HCT116 (cell line): ENCODE measurements at regions not wholly inside any gene's neighbourhood (a gene's known extent, or its start where the extent isn't known, plus 50 kb on each side); places are given as distances from the start of the nearest gene placed in this dataset.

ENCODE experiments used
- ATAC-seq: fragments of 200-7000 bp; cut with Tn5 transposase; 2 replicates; pipeline ENCODE4 v1.9.1; 2020; ENCODE audit warnings: mild to moderate bottlenecking, moderate library complexity
- BruUV-seq: library from RNA; stranded (reverse); fragments of 400-500 nt; replicated peaks from 2 replicates; lab custom pipeline; 2021; lab: Mats Ljungman, UMichigan
- CTCF ChIA-PET: fragments of 300-600 bp; sonication (Branson Sonifier 250); formaldehyde crosslinking; loops from one replicate; lab custom pipeline; 2021; ENCODE audit warnings: antibody characterized with exemption; lab: Charles Lee
- POLR2A ChIA-PET: fragments of 300-600, 350-600 bp; sonication (Branson Sonifier 250); formaldehyde crosslinking; loops from one replicate; lab custom pipeline; 2021; ENCODE audit warnings: antibody characterized with exemption; lab: Charles Lee
- RAD21 ChIA-PET, 2 experiments: fragments of 300-600 bp; sonication (Branson Sonifier 250); formaldehyde crosslinking; loops; one replicate each; lab custom pipeline; 2023; ENCODE audit warnings: low total read pairs in 2 of 2; ENCODE audit not compliant: uncharacterized antibody in 2 of 2, unreplicated experiment in 2 of 2, low non-redundant PET in 1 of 2; lab: Charles Lee
- DNase-seq: peaks from one replicate; pipeline ENCODE4 v3.0.0-alpha.2; 2010; ENCODE audit warnings: low read depth, low spot score
- H2AFZ ChIP-seq: fragments of 200-600 bp; shearing (Covaris generic), sonication (generic); 2 replicates; pipeline ENCODE4 v1.6.1; 2017; ENCODE audit warnings: low read depth, mixed run types, mixed read lengths, antibody characterized with exemption, low read length; ENCODE audit not compliant: poor library complexity, severe bottlenecking
- H3K27ac ChIP-seq: 2 replicates; pipeline ENCODE4 v1.5.1; 2012; ENCODE audit warnings: low read depth, low read length
- H3K27me3 ChIP-seq: fragments of 200-600 bp; sonication (generic); 2 replicates; pipeline ENCODE4 v1.6.1; 2016; ENCODE audit warnings: mixed run types, low read length, mixed read lengths; ENCODE audit not compliant: insufficient read depth
- H3K36me3 ChIP-seq, 2 experiments: fragments of 200-500 bp in 1 of 2; fragments of 200-600 bp in 1 of 2; sonication (Bioruptor generic) in 1 of 2; sonication (generic) in 1 of 2; 2 replicates each; pipeline versions ENCODE4 v1.5.1 to v1.6.1; 2014 to 2016; ENCODE audit warnings: low read length in 2 of 2, inconsistent platforms in 1 of 2, mixed read lengths in 1 of 2, mixed run types in 1 of 2; ENCODE audit not compliant: insufficient read depth in 2 of 2, control insufficient read depth in 1 of 2
- H3K4me1 ChIP-seq, 2 experiments: fragments of 200-600 bp in 1 of 2; sonication (generic) in 1 of 2; 2 replicates each; pipeline versions ENCODE4 v1.5.1 to v1.6.1; 2012 to 2017; ENCODE audit warnings: low read length in 2 of 2, inconsistent platforms in 1 of 2, mild to moderate bottlenecking in 1 of 2, mixed read lengths in 1 of 2, mixed run types in 1 of 2, moderate library complexity in 1 of 2; ENCODE audit not compliant: insufficient read depth in 2 of 2, control insufficient read depth in 1 of 2
- H3K4me2 ChIP-seq: fragments of 200-600 bp; sonication (generic); 2 replicates; pipeline ENCODE4 v1.6.1; 2017; ENCODE audit warnings: mixed run types, low read length, mixed read lengths
- H3K4me3 ChIP-seq, 2 experiments: fragments of 200-600 bp in 1 of 2; sonication (generic) in 1 of 2; replicated peaks in 1 of 2; 2 replicates each; pipeline ENCODE4 v1.5.1; 2011 to 2016; ENCODE audit warnings: low read length in 2 of 2, control low read depth in 1 of 2, low read depth in 1 of 2, mild to moderate bottlenecking in 1 of 2, mixed read lengths in 1 of 2, mixed run types in 1 of 2
- H3K79me2 ChIP-seq: fragments of 200-600 bp; sonication (generic); 2 replicates; pipeline ENCODE4 v1.6.1; 2017; ENCODE audit warnings: mild to moderate bottlenecking, mixed run types, low read length, moderate library complexity, mixed read lengths; ENCODE audit not compliant: insufficient read depth
- H3K9ac ChIP-seq: fragments of 200-600 bp; sonication (generic); 2 replicates; pipeline ENCODE4 v1.6.1; 2016; ENCODE audit warnings: low read length, mixed read lengths
- H3K9me2 ChIP-seq: fragments of 200-600 bp; sonication (generic), shearing (Covaris generic); 2 replicates; pipeline ENCODE4 v1.6.1; 2017; ENCODE audit warnings: mixed run types, mild to moderate bottlenecking, moderate library complexity; ENCODE audit not compliant: insufficient read depth
- H3K9me3 ChIP-seq, 2 experiments: fragments of 200-500 bp in 1 of 2; fragments of 200-600 bp in 1 of 2; sonication (Bioruptor generic) in 1 of 2; sonication (generic) in 1 of 2; 2 replicates each; pipeline ENCODE4 v1.6.1; 2014 to 2017; ENCODE audit warnings: low read length in 2 of 2, mixed read lengths in 2 of 2, inconsistent platforms in 1 of 2, low read depth in 1 of 2, mild to moderate bottlenecking in 1 of 2, mixed run types in 1 of 2, moderate library complexity in 1 of 2; ENCODE audit not compliant: control insufficient read depth in 1 of 2, insufficient read depth in 1 of 2
- H4K20me1 ChIP-seq: fragments of 200-600 bp; sonication (generic), shearing (Covaris generic); 2 replicates; pipeline ENCODE4 v1.6.1; 2017; ENCODE audit warnings: mixed run types, mild to moderate bottlenecking, moderate library complexity; ENCODE audit not compliant: insufficient read depth
- CBX3 ChIP-seq: IDR thresholded peaks from 2 replicates; pipeline ENCODE4 v1.6.1; 2012; ENCODE audit warnings: low read depth
- CEBPB ChIP-seq: IDR thresholded peaks from 2 replicates; pipeline ENCODE4 v1.6.1; 2012; ENCODE audit warnings: low read depth
- CTCF ChIP-seq, 3 experiments: fragments of 200-600 bp in 1 of 3; sonication (generic) in 1 of 3; IDR thresholded peaks in 2 of 3; conservative IDR thresholded peaks in 1 of 3; 2 replicates each; pipeline ENCODE4 v1.5.1; 2012 to 2017; ENCODE audit warnings: low read depth in 2 of 3, low read length in 2 of 3, antibody characterized with exemption in 1 of 3, borderline replicate concordance in 1 of 3, control low read depth in 1 of 3, mild to moderate bottlenecking in 1 of 3, mixed read lengths in 1 of 3, mixed run types in 1 of 3, moderate library complexity in 1 of 3; ENCODE audit not compliant: insufficient read depth in 1 of 3
- ELF1 ChIP-seq: IDR thresholded peaks from 2 replicates; pipeline ENCODE4 v1.6.1; 2012; ENCODE audit warnings: low read depth, borderline replicate concordance
- EZH2 ChIP-seq: fragments of 200-600 bp; sonication (generic); IDR thresholded peaks from 2 replicates; pipeline ENCODE4 v1.6.1; 2017; ENCODE audit warnings: antibody characterized with exemption, mixed run types
- EZH2phosphoT487 ChIP-seq: fragments of 200-600 bp; IDR thresholded peaks from 2 replicates; pipeline ENCODE4 v1.6.1; 2018; ENCODE audit warnings: antibody characterized with exemption, borderline replicate concordance
- FOSL1 ChIP-seq: IDR thresholded peaks from 2 replicates; pipeline ENCODE4 v1.6.1; 2012; ENCODE audit warnings: low read depth
- JUND ChIP-seq: IDR thresholded peaks from 2 replicates; pipeline ENCODE4 v1.6.1; 2012
- MAX ChIP-seq: IDR thresholded peaks from 2 replicates; pipeline ENCODE4 v1.6.1; 2012
- POLR2A ChIP-seq: IDR thresholded peaks from 2 replicates; pipeline ENCODE4 v1.7.0; 2011; ENCODE audit warnings: borderline replicate concordance; ENCODE audit not compliant: insufficient read depth, insufficient read length; ENCODE audit errors: extremely low read depth
- POLR2AphosphoS5 ChIP-seq: IDR thresholded peaks from 2 replicates; pipeline ENCODE4 v1.6.1; 2011; ENCODE audit warnings: mild to moderate bottlenecking, low read depth, low read length, moderate library complexity
- RAD21 ChIP-seq: IDR thresholded peaks from 2 replicates; pipeline ENCODE4 v1.6.1; 2012; ENCODE audit warnings: low read depth, mild to moderate bottlenecking
- REST ChIP-seq: IDR thresholded peaks from 2 replicates; pipeline ENCODE4 v1.6.1; 2012; ENCODE audit warnings: low read depth
- SIN3A ChIP-seq: IDR thresholded peaks from 2 replicates; pipeline ENCODE4 v1.6.1; 2012; ENCODE audit warnings: low read depth
- SP1 ChIP-seq: IDR thresholded peaks from 2 replicates; pipeline ENCODE4 v1.6.1; 2012; ENCODE audit warnings: low read depth
- TCF7L2 ChIP-seq: IDR thresholded peaks from 2 replicates; pipeline ENCODE4 v1.7.0; 2011; ENCODE audit warnings: borderline replicate concordance, inconsistent platforms; ENCODE audit not compliant: insufficient read depth, insufficient read length; ENCODE audit errors: extremely low read depth
- YY1 ChIP-seq: IDR thresholded peaks from 2 replicates; pipeline ENCODE4 v1.6.1; 2011; ENCODE audit warnings: low read length, low read depth, moderate library complexity, mild to moderate bottlenecking; ENCODE audit not compliant: insufficient replicate concordance; ENCODE audit errors: extremely low read depth
- ZBTB33 ChIP-seq: IDR thresholded peaks from 2 replicates; pipeline ENCODE4 v1.6.1; 2011; ENCODE audit warnings: mild to moderate bottlenecking, low read length, moderate library complexity; ENCODE audit not compliant: insufficient replicate concordance; ENCODE audit errors: extremely low read depth
- ZFX ChIP-seq: fragments of 450-650 bp; IDR thresholded peaks from 2 replicates; pipeline ENCODE4 v1.6.1; 2017
- ZNF274 ChIP-seq: fragments of 200-500 bp; sonication (Bioruptor generic); IDR thresholded peaks from 2 replicates; pipeline ENCODE4 v1.6.1; 2014; ENCODE audit warnings: mild to moderate bottlenecking, low read depth, low read length, inconsistent platforms
- intact Hi-C: fragments of 100-400 bp; cut with micrococcal nuclease; formaldehyde crosslinking; loops from 2 replicates; pipeline ENCODE4 v1.10.0; 2022

- no peaks in the 10 kb centered on the region for H3K9me3 ChIP-seq
- no peak overlapping the region for H3K9ac ChIP-seq
- ChIA-PET POLR2A (no interaction called here), CTCF (no interaction called here), RAD21 (no interaction called here)
- H3K27me3 ChIP-seq: no peaks in the 10 kb centered on the region
- no peak for TF ChIP-seq JUND
- TF ChIP-seq POLR2AphosphoS5: no peak
- TF ChIP-seq SIN3A: no peak
- no peak for TF ChIP-seq YY1
- TF ChIP-seq EZH2phosphoT487: no peak
- no peak for TF ChIP-seq MAX
- no peak for TF ChIP-seq FOSL1
- no peak for TF ChIP-seq ZNF274
- no peak for TF ChIP-seq REST
- no peak for TF ChIP-seq ELF1
- TF ChIP-seq TCF7L2: no peak
- no peak for TF ChIP-seq SP1
- no peak for TF ChIP-seq CBX3
- no peak for TF ChIP-seq CTCF (IDR thresholded peaks at IDR 0.05 in 2 of 3, conservative IDR thresholded peaks at IDR 0.05 in 1 of 3; ENCODE audit: borderline replicate concordance in 1 of 3, insufficient read depth in 1 of 3, low read depth in 2 of 3, low read length in 2 of 3)
- TF ChIP-seq RAD21: no peak
- TF ChIP-seq ZBTB33: no peak
- TF ChIP-seq ZFX: no peak
- no peak for TF ChIP-seq EZH2
- no peak for TF ChIP-seq POLR2A
- no peak for TF ChIP-seq CEBPB
- no peak overlapping the region for H3K27ac ChIP-seq
- H3K4me3 ChIP-seq: no peak overlapping the region
- no peak overlapping the region for H2AFZ ChIP-seq
- H3K9me2 ChIP-seq: no peaks in the 10 kb centered on the region
- H3K4me1 ChIP-seq: no peaks in the 10 kb centered on the region
- DNase-seq (no peak), ATAC-seq (no peak)
- no peaks in the 10 kb centered on the region for H4K20me1 ChIP-seq
- H3K79me2 ChIP-seq: no peaks in the 10 kb centered on the region
- BruUV-seq: no TSS peak
- no peak overlapping the region for H3K4me2 ChIP-seq
- intact Hi-C loops: no loop called here
- H3K36me3 ChIP-seq: no peaks in the 10 kb centered on the region
Measured at GRCh38 chrX:40434443-40434842, 146.3 kb upstream of the ATP6AP2 start.
